Activated T-helper 1 cell treated with anti-CD3 and anti-CD28 coated beads, Interleukin-12 subunit alpha, Interleukin-12 subunit beta, Interleukin-2, Interleukin-4 antibody, amounts not matched to agents 30 ng/mL and 10 ng/mL and 1 ng/mL, durations not matched to agents 14 hours and 24 hours and 36 hours (primary cell): ENCODE measurements at regions not wholly inside any gene's neighbourhood (a gene's known extent, or its start where the extent isn't known, plus 50 kb on each side); places are given as distances from the start of the nearest gene placed in this dataset.
"Not testable (repeated sequence)": the region's sequence is repeated elsewhere in the genome, so short reads cannot be mapped to it uniquely, and the experiment has no call there.

Source experiments
- DNase-seq: peaks from one replicate; pipeline ENCODE4 v3.0.0; 2021; ENCODE audit warnings: low spot score
- H3K27ac Mint-ChIP-seq: one replicate; pipeline ENCODE4 v1.8.0; 2021; ENCODE audit warnings: mild to moderate bottlenecking, mixed read lengths
- H3K27me3 Mint-ChIP-seq: one replicate; pipeline ENCODE4 v1.8.0; 2022; ENCODE audit warnings: mild to moderate bottlenecking, moderate library complexity, mixed read lengths; ENCODE audit not compliant: insufficient read depth
- H3K36me3 Mint-ChIP-seq: one replicate; pipeline ENCODE4 v1.8.0; 2021; ENCODE audit warnings: low read depth, mixed read lengths
- H3K4me1 Mint-ChIP-seq: one replicate; pipeline ENCODE4 v1.8.0; 2021; ENCODE audit warnings: low read depth, mixed read lengths
- H3K4me3 Mint-ChIP-seq: one replicate; pipeline ENCODE4 v1.8.0; 2021; ENCODE audit warnings: mild to moderate bottlenecking, moderate library complexity, mixed read lengths
- H3K9me3 Mint-ChIP-seq: one replicate; pipeline ENCODE4 v1.8.0; 2021; ENCODE audit warnings: mixed read lengths
- intact Hi-C: fragments of 100-400 bp; cut with micrococcal nuclease; formaldehyde crosslinking; loops from one replicate; pipeline ENCODE4 v1.15.1; 2024

DNA sequence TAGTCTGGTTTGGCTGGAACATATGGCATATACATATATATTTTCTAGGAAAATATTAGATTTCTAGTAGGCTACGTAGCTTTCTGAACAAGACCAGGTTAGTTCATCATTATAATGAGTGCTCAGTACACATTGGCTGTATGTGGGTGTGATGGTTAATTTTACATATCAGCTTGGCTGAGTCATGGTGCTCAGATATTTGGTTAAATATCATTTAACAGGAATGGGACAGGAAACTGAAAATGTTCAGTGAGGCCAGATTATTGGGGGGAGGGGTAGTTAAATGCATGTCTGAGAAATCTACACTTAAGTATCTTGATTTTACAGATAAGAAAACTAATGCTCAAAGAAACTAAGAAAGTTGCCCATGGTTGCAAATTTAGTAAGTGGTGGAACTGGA is 160.1 kb downstream of the RBMX2 start:
- Mint-ChIP-seq H3K27ac (no peak overlapping the region), H3K27me3 (no peaks in the 10 kb centered on the region), H3K4me1 (no peaks in the 10 kb centered on the region), H3K4me3 (no peak overlapping the region), H3K9me3 (no peaks in the 10 kb centered on the region), H3K36me3 (no peaks in the 10 kb centered on the region)
- intact Hi-C loops: no loop called here
- DNase-seq: no peak

- no peaks in the 10 kb centered on the region for H3K27me3 Mint-ChIP-seq
- intact Hi-C loops: no loop called here
- peak overlapping the region; percentile 35 for H3K27ac Mint-ChIP-seq
- no peaks in the 10 kb centered on the region for H3K9me3 Mint-ChIP-seq
- H3K36me3 Mint-ChIP-seq: no peaks in the 10 kb centered on the region
- no peaks in the 10 kb centered on the region for H3K4me1 Mint-ChIP-seq
- no peak overlapping the region for H3K4me3 Mint-ChIP-seq
- no peak for DNase-seq
Observed at GRCh38 chrX:130563476-130563875, 161.7 kb downstream of the RBMX2 start.

DNA sequence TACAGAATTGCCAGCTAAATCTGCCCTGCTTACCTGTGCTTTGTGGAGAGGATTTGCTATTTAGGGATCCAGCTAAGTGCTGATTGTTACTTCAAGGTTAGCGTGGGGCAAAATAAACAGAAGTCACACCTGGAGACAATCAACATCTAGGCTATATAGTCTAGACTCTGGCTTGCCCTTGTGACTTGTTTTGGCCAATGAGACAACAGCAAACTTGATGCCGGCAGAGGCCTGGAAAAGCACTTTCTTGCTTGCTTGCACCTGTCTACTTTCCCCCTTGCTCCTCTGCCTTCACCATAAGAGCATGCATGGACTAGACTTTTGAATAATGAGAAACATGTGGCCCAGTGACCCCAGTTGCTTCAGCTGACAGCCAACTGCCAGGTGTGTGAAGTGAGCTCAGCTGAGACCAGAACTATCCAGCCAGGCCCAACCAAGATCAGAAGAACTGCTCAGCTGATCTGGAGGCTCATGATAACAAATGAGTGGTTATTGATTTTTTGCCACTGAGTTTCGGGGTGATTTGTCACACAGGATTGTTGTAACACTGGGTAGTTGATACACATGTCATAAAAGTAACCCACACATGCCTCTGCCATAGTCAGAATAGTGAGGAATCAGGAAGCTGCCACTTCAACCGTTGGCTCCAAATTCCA is 164.4 kb downstream of the RBMX2 start:
- Mint-ChIP-seq H3K27me3 (no peaks in the 10 kb centered on the region), H3K4me3 (no peak overlapping the region), H3K9me3 (no peaks in the 10 kb centered on the region), H3K27ac (no peak overlapping the region), H3K36me3 (no peaks in the 10 kb centered on the region), H3K4me1 (no peaks in the 10 kb centered on the region)
- intact Hi-C loops: no loop called here
- no peak for DNase-seq

DNA sequence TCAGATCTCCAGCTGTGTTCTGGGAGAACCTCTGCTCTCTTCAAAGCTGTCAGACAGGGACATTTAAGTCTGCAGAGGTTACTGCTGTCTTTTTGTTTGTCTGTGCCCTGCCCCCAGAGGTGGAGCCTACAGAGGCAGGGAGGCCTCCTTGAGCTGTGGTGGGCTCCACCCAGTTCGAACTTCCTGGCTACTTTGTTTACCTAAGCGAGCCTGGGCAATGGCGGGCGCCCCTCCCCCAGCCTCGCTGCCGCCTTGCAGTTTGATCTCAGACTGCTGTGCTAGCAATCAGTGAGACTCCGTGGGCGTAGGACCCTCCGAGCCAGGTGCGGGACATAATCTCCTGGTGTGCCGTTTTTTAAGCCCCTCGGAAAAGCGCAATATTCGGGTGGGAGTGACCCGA is 171.2 kb downstream of the RBMX2 start:
- H3K36me3 Mint-ChIP-seq, DNase-seq, H3K27me3 Mint-ChIP-seq, H3K9me3 Mint-ChIP-seq, H3K4me3 Mint-ChIP-seq, intact Hi-C loops, H3K4me1 Mint-ChIP-seq, H3K27ac Mint-ChIP-seq: not testable (repeated sequence)
